GM18526 (cell line): ENCODE measurements at regions not wholly inside any gene's neighbourhood (a gene's known extent, or its start where the extent isn't known, plus 50 kb on each side); places are given as distances from the start of the nearest gene placed in this dataset.

Experiments
- POLR2A ChIP-seq: IDR thresholded peaks from 3 replicates; pipeline ENCODE4 v1.6.1; 2011; ENCODE audit not compliant: insufficient read length; ENCODE audit errors: extremely low read depth

- no peak for TF ChIP-seq POLR2A
Measured at GRCh38 chrX:38991656-38992440, 190.6 kb downstream of the MID1IP1 start.

GRCh38 chrX:38992441-38993096 is 191.3 kb downstream of the MID1IP1 start:
- no peak for TF ChIP-seq POLR2A

GRCh38 chrX:38993500-38993899 is 192.2 kb downstream of the MID1IP1 start:
- TF ChIP-seq POLR2A: no peak

- no peak for TF ChIP-seq POLR2A
Measured at GRCh38 chrX:38999099-38999498, 197.8 kb downstream of the MID1IP1 start.

GRCh38 chrX:38999967-39000745 is 198.9 kb downstream of the MID1IP1 start:
- TF ChIP-seq POLR2A: no peak

- no peak for TF ChIP-seq POLR2A
Measured at GRCh38 chrX:39000802-39001201, 199.5 kb downstream of the MID1IP1 start.

GRCh38 chrX:39002466-39002865 is 201.2 kb downstream of the MID1IP1 start:
- TF ChIP-seq POLR2A: no peak

GRCh38 chrX:39008549-39008948 is 207.3 kb downstream of the MID1IP1 start:
- TF ChIP-seq POLR2A: no peak

- no peak for TF ChIP-seq POLR2A
Measured at GRCh38 chrX:39011454-39012221, 210.4 kb downstream of the MID1IP1 start.

GRCh38 chrX:39012621-39013111 is 211.4 kb downstream of the MID1IP1 start:
- TF ChIP-seq POLR2A: no peak

GRCh38 chrX:39016556-39016955 is 215.3 kb downstream of the MID1IP1 start:
- no peak for TF ChIP-seq POLR2A

GRCh38 chrX:39017077-39017476 is 215.8 kb downstream of the MID1IP1 start:
- no peak for TF ChIP-seq POLR2A

- TF ChIP-seq POLR2A: no peak
Measured at GRCh38 chrX:39017716-39018115, 216.5 kb downstream of the MID1IP1 start.

GRCh38 chrX:39018541-39018940 is 217.3 kb downstream of the MID1IP1 start:
- TF ChIP-seq POLR2A: no peak

GRCh38 chrX:39019056-39019455 is 217.8 kb downstream of the MID1IP1 start:
- no peak for TF ChIP-seq POLR2A
